Ovary (tissue), 7 donors: ENCODE measurements at regions not wholly inside any gene's neighbourhood (a gene's known extent, or its start where the extent isn't known, plus 50 kb on each side); places are given as distances from the start of the nearest gene placed in this dataset.

Experiments used
- DNase-seq, 5 donors: peaks; one replicate each; pipeline ENCODE4 v3.0.0-alpha.2; 2019 to 2020
- H3K27ac ChIP-seq, 2 donors: fragments of 200-600 bp; one replicate each; pipeline versions ENCODE4 v1.5.1 to v1.8.0; 2019 to 2022
- H3K27me3 ChIP-seq: fragments of 200-600 bp; one replicate; pipeline ENCODE4 v1.8.0; 2022
- H3K36me3 ChIP-seq: fragments of 200-600 bp; sonication (generic); one replicate; pipeline ENCODE4 v1.5.1; 2019
- H3K4me1 ChIP-seq: one replicate; pipeline ENCODE4 v1.8.1; 2013; ENCODE audit warnings: mild to moderate bottlenecking, moderate library complexity; ENCODE audit not compliant: insufficient read depth
- H3K4me3 ChIP-seq: fragments of 200-600 bp; sonication (generic); one replicate; pipeline ENCODE4 v1.5.1; 2017
- H3K9me3 ChIP-seq, 2 donors: fragments of 200-600 bp in 1 of 2; sonication (generic) in 1 of 2; one replicate each; pipeline versions ENCODE4 v1.5.1 to v1.8.1; 2013 to 2019; ENCODE audit warnings: mild to moderate bottlenecking in 1 of 2, moderate library complexity in 1 of 2
- CTCF ChIP-seq, 3 donors: fragments of 450-650 bp in 2 of 3; fragments of 200-600 bp in 1 of 3; IDR thresholded peaks; one replicate each; pipeline versions ENCODE4 v1.5.1 to v1.8.0; 2016 to 2022; ENCODE audit warnings: antibody characterized with exemption in 3 of 3, mild to moderate bottlenecking in 1 of 3
- EP300 ChIP-seq: sonication (generic); formaldehyde crosslinking; IDR thresholded peaks from one replicate; pipeline ENCODE4 v1.6.1; 2017; ENCODE audit warnings: antibody characterized with exemption
- POLR2A ChIP-seq: fragments of 450-650 bp; IDR thresholded peaks from one replicate; pipeline ENCODE4 v1.6.1; 2017; ENCODE audit warnings: antibody characterized with exemption, mild to moderate bottlenecking, moderate library complexity
- WGBS, 3 donors: extraction: QIAGEN DNeasy Blood & Tissue Kit in 1 of 3; methylation state at CpG; one replicate each; pipeline versions ENCODE4 v1.1.5 to v1.1.7; 2013 to 2017; 5-methylcytosine and 5-hydroxymethylcytosine counted together
- intact Hi-C, 4 donors: fragments of 100-400 bp; cut with DNase I; formaldehyde crosslinking; loops; one replicate each; pipeline versions ENCODE4 v1.11.0 to v1.15.1; 2022 to 2023
- donor health status: DM: no; HTN: no; CAD: no; lungs with moderate emphysema.
- donor health status: DM: no; HTN: no; CAD: no.
- donor health status: Bipolar disorder and iron deficiency.
- donor health status: DM: no; HTN: no; CAD: no.
- donor health status: DM: yes; HTN: yes; CAD: no.

- Histone ChIP-seq H3K27ac (no peak overlapping the region), H3K4me1 (no peaks in the 10 kb centered on the region), H3K9me3 (no peaks in the 10 kb centered on the region), H3K27me3 (no peaks in the 10 kb centered on the region), H3K4me3 (no peak overlapping the region), H3K36me3 (no peaks in the 10 kb centered on the region)
- intact Hi-C loops, result no loop called here
- TF ChIP-seq EP300, result no peak
- TF ChIP-seq CTCF (IDR thresholded peaks at IDR 0.05), result no peak
- TF ChIP-seq POLR2A, result no peak
- WGBS, 3 donors, result 11 to 16% (median 12%) methylated on average over 20 of the region's 20 CpGs
- DNase-seq, result no peak
Measured at GRCh38 chr17:79214940-79215604, 140.4 kb downstream of the ENGASE start.

- TF ChIP-seq CTCF (IDR thresholded peaks at IDR 0.05) (no peak), POLR2A (no peak), EP300 (no peak)
- 10 to 31% (median 16%) methylated on average over 4 of the region's 4 CpGs for WGBS, 3 donors
- no peak for DNase-seq
- H3K36me3 ChIP-seq, result no peaks in the 10 kb centered on the region
- H3K9me3 ChIP-seq, result no peaks in the 10 kb centered on the region
- no peaks in the 10 kb centered on the region for H3K27me3 ChIP-seq
- no peak overlapping the region for H3K4me3 ChIP-seq
- intact Hi-C loops, result no loop called here
- H3K27ac ChIP-seq, result no peak overlapping the region
- no peaks in the 10 kb centered on the region for H3K4me1 ChIP-seq
Measured at GRCh38 chr17:79214459-79214858, 139.8 kb downstream of the ENGASE start.

GRCh38 chr17:79213305-79213704, 138.7 kb downstream of the ENGASE start:
- Histone ChIP-seq H3K27ac (no peak overlapping the region), H3K9me3 (no peaks in the 10 kb centered on the region), H3K27me3 (no peaks in the 10 kb centered on the region), H3K4me3 (no peak overlapping the region), H3K4me1 (no peaks in the 10 kb centered on the region), H3K36me3 (no peaks in the 10 kb centered on the region)
- no peak for DNase-seq
- no peak for TF ChIP-seq POLR2A
- TF ChIP-seq EP300, result no peak
- 55 to 73% (median 67%) methylated on average over 10 of the region's 10 CpGs for WGBS, 3 donors
- intact Hi-C loops, result no loop called here

DNA sequence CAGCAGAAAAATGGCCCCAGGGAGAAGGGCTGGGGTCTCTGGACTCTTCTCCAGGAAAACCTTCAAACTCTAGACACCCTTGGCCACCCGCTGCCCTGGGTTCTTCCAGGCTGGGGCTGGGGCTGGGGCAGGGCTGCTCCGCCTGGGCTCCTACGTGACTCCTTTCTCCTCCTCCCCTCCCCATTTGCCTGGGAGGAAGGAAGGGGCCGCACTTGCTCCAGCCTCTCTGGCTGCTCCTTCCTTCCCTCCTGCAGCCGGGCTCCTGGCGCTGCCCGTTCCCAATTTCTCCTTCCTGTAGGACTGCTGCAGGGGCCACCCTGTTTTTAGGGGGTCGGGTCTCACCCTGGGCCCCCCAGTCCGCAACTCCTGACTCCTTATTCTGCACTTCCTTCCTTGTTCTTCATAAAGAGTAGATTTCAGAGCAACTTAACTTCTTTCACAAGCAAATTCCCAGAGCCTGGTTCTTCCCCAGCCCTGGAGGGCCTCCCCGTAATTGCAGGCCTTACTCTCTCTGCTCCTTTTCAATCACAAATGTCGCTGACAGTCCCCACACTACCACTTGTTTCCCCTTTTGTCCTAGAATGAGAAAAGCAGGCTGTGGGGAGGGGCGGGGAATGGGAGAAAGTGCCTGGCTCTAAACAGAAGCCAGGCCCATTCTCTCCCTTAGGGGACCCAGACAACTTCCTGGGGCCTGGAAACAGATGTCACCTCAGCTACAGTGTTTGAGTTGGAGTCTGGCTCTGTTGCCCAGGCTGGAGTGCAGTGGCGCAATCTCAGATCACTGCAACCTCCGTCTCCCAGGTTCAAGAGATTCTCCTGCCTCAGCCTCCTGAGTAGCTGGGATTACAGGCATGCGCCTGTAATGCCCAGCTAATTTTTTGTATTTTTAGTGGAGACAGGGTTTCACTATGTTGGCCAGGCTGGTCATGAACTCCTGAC, 137.8 kb downstream of the ENGASE start:
- intact Hi-C loops, result no loop called here
- WGBS, 3 donors, result 35 to 50% (median 37%) methylated on average over 15 of the region's 15 CpGs
- no peak for TF ChIP-seq CTCF (IDR thresholded peaks at IDR 0.05)
- no peak for TF ChIP-seq EP300
- TF ChIP-seq POLR2A, result no peak

More for the DNA sequence above, 137.8 kb downstream of the ENGASE start:
- DNase-seq, result no peak
- Histone ChIP-seq H3K36me3 (no peaks in the 10 kb centered on the region), H3K4me3 (no peak overlapping the region), H3K27ac (no peak overlapping the region), H3K4me1 (no peaks in the 10 kb centered on the region), H3K9me3 (no peaks in the 10 kb centered on the region), H3K27me3 (no peaks in the 10 kb centered on the region)
